ENCODE measurements at regions not wholly inside any gene's neighbourhood (a gene's known extent, or its start where the extent isn't known, plus 50 kb on each side); places are given as distances from the start of the nearest gene placed in this dataset.

DNA sequence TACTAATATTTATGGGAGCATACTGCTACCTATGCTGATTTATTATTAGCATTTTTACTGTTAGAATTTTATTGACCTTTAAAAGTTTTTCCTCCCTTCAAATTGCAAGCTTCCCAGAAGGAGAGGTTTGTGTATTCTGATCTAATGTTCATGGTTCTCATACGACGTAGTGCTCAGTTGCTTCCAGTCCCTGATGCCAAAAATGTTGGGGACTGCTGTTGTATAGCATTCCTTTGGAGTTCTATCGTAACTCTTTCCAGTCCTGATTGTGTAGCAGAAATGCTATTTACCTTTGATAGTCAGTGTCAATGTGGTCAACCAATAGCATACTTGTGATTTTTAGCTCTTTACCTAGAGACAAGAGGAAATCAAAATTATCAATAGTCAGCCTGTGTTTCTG lies 69.5 kb upstream of the ZSWIM2 start:
- TF ChIP-seq POLR2AphosphoS5 (IDR thresholded peaks at IDR 0.05; ENCODE audit: borderline replicate concordance, low read depth, low read length) (no peak), EZH2 (IDR thresholded peaks at IDR 0.05) (no peak)

Data from SK-N-MC (cell line).